Skin epidermis (tissue), 12 donors: ENCODE measurements at regions not wholly inside any gene's neighbourhood (a gene's known extent, or its start where the extent isn't known, plus 50 kb on each side); places are given as distances from the start of the nearest gene placed in this dataset.

ENCODE experiments used
- H3K27ac ChIP-seq, 21 experiments: fragments of 200-600 bp; sonication (generic) in 11 of 21; one replicate each; pipeline ENCODE4 v1.5.0; 2020; ENCODE audit warnings: mild to moderate bottlenecking in 3 of 21, inconsistent platforms in 2 of 21, moderate library complexity in 2 of 21
- H3K4me3 ChIP-seq, 7 experiments: fragments of 200-600 bp; sonication (generic) in 2 of 7; one replicate each; pipeline ENCODE4 v1.5.0; 2020; ENCODE audit warnings: inconsistent platforms in 2 of 7, mild to moderate bottlenecking in 2 of 7, moderate library complexity in 1 of 7

DNA sequence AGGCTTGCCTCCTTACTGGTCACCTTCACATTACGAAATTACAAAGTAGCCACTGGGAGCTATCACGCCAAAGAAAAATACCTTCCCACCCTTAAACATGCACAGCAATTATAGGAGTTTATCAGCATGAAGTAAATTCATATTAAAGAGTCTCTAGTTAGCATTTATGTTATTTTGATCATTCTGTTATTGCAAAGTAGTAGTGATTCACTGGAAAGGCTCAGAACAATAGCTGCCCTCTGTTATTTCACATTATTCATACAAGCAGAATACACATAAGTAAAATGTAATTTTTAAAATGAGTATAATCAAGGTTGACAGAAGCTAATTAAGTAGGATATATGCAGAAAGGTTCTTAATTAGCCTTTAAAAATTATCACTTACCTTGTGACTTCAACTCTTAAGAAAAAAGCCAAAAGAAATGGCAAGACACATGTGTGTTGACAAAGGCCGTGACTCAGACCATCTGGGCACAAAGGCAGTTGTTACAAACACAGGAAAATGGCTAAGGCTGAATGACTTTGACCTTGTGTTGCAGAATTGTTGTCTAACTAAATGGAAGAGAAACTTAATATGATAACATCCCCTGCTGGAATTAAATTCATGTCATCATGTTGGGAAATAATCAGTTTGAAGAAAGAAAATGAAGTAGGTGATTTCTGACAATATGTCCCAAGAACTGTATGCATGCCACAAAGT lies 108.3 kb downstream of the ARL6IP6 start:
- Histone ChIP-seq H3K4me3 (no peak overlapping the region), H3K27ac (no peak overlapping the region)

DNA sequence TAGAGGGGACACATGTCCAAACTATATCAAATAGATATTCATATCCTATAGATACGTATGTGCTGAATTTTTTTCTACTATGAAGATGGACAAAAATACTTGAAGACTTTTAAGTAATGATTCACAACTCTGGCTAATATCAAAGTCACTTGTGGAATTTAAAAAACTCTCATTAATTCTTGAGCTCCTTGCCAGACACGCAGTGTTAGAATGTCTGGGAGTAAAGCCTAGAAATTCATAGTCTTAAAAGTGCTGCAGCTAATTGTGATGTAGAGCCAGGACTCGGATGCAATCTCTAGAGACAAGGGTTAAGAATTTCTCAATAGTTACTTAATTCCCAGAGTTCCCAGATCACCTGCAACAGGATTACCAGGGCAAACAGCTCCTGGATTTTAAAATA lies 107.4 kb downstream of the ARL6IP6 start:
- Histone ChIP-seq H3K27ac (no peak overlapping the region), H3K4me3 (no peak overlapping the region)

DNA sequence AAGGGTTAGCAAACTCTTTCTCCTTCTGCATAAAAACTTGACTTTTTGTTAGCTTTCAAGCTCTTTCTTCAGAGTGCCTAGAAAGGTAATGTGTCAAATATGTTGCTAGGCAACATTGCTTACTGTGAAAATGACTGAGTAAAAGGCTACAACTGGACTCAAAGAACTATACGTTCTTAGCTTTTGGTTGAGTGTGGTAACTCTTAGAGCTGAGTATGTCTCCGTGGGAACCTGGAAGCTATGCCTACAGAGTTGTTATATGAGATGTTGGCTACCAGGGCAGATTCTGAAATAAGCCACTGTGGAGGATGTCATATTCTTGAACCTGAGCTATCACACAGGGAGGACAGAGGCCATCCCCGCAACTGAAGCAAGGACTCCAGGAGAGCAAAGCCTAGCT lies 105.5 kb downstream of the ARL6IP6 start:
- no peak overlapping the region for H3K4me3 ChIP-seq
- no peak overlapping the region for H3K27ac ChIP-seq

DNA sequence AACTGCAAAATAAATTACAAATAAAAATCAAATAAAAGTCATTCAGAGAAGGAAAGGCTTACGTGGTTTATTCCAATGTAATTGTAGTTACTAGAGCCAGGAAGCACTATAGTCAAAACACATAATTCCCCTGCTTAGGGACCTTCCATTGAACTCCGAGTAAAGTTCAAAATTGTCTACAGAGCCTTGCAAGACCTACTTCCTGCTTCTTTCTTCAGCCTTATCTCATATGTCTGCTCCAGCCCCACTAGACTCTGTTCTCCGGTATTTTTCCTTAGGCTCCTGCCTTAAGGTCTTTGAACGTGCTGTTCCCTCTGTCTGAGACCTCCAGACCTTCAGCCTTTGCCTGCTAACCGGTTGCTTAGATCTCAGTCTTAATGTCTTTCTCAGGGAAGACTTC lies 104.3 kb downstream of the ARL6IP6 start:
- Histone ChIP-seq H3K27ac (no peak overlapping the region), H3K4me3 (no peak overlapping the region)

DNA sequence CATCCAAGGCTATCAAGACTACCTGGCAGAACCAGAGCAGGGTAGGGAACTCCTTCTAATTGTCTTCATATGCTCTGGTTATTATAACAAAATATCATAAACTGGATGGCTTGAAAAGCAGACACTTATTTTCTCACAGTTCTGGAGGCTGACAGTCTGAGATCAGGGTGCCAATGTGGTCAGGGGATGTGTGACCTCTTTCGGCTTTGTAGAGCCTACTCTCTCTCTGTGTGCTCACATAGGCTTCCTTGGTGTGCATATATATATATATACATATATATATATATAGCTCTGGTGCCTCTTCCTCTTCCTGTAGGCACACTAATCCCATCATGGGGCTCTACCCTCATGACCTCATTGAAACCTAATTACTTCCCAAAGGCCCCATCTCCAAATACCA lies 101.6 kb downstream of the ARL6IP6 start:
- no peak overlapping the region for H3K4me3 ChIP-seq
- no peak overlapping the region for H3K27ac ChIP-seq

DNA sequence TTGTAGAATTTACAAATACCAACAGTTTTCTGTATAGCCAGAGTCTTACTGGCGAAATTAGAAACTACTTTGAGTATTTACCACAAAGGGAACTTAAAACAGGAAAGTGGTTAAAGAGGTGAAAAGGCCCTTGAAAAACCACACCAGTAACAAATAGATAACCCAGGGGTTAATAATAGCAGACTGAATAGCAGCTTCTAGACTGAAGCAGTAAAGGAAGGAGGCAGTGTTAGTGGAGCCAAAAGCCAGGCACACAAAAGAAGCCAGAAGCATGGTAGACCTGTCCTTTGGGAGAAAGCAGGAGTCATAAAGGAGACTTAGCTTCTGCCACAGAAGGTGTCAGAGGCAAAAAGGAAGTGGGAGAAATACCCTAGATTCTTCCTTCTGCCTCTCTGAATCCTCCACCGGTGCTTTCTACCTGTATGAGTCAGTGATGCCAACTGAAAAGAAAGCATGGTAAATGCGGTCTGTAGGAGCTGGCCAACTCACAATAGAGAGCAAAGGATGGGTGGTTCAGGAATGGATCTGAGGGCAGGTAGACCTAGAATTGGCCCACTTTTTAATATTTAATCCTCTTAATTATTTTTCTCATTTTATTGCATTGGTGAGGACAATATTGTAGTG lies 97.3 kb downstream of the ARL6IP6 start:
- Histone ChIP-seq H3K27ac (no peak overlapping the region), H3K4me3 (no peak overlapping the region)

DNA sequence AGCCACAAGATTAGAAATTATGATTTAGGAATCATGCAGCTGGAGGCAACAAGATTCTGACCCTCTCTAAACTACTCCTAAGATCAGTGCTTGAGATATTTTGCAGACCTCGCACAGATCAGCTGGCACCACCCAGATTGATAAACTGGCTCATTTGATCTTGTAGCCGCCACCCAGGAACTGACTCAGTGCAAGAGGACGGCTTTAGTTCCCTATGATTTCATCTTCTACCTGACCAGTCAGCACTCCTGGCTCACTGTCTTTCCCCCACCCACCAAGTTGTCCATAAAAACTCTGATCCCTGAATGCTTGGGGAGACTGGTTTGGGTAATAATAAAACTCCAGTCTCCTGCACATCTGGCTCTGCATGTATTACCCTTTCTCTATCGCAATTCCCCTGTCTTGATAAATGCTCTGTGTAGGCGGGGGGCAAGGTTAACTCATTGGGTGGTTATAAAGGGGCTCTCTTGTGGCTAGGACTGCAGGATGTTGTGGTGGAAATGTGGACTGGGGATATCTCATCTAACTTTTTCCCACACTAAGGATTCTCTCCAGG lies 96.1 kb downstream of the ARL6IP6 start:
- no peak overlapping the region for H3K4me3 ChIP-seq
- H3K27ac ChIP-seq = no peak overlapping the region

DNA sequence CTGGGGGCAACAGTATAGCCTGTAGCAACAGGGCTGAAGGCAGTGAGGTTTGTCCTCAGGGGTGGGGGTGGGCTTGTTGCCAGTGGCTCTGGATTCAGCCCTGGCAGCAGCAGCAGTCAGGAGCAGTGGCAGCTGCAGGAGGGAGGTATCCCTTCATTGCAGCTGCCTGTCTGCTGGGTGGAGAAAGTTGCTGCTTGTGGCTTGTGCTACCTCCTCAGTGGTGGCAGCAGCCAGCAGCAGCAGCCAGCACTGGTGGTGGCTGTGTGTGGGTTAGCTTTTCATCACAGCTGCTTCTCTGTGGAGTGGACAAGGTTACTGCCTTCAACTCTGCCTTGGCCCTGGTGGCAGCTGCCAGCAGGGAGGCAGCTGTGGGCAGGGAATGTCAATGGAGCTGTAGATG lies 94.9 kb downstream of the ARL6IP6 start:
- H3K27ac ChIP-seq = no peak overlapping the region
- H3K4me3 ChIP-seq = no peak overlapping the region
